ENCODE measurements at regions not wholly inside any gene's neighbourhood (a gene's known extent, or its start where the extent isn't known, plus 50 kb on each side); places are given as distances from the start of the nearest gene placed in this dataset.

- Histone ChIP-seq H3K9me3 (ENCODE audit: control insufficient read depth, low read length) (no peaks in the 10 kb centered on the region), H3K27me3 (ENCODE audit: control insufficient read depth in 1 of 2, insufficient read depth in 2 of 2, low read length in 1 of 2) (no peaks in the 10 kb centered on the region), H3K4me1 (ENCODE audit: control insufficient read depth in 1 of 2, insufficient read depth in 2 of 2, low read length in 2 of 2) (no peaks in the 10 kb centered on the region), H3K27ac (ENCODE audit: low read depth in 1 of 2, low read length in 2 of 2) (no peak overlapping the region), H3K4me3 (ENCODE audit: low read length in 2 of 2) (no peak overlapping the region), H3K36me3 (ENCODE audit: control insufficient read depth in 1 of 2, insufficient read depth in 2 of 2, low read length in 1 of 2) (no peaks in the 10 kb centered on the region)
- ATAC-seq (ENCODE audit: low FRiP score) = no peak
- no peak for DNase-seq
- intact Hi-C loops (cut with DNase I) = no loop called here
Observed at GRCh38 chr12:90303771-90304170, 595.1 kb upstream of the ATP2B1 start.

- ATAC-seq (ENCODE audit: low FRiP score) = no peak
- intact Hi-C loops (cut with DNase I) = no loop called here
- H3K27me3 ChIP-seq (ENCODE audit: control insufficient read depth in 1 of 2, insufficient read depth in 2 of 2, low read length in 1 of 2) = no peaks in the 10 kb centered on the region
- no peak for DNase-seq
- no peak overlapping the region for H3K27ac ChIP-seq (ENCODE audit: low read depth in 1 of 2, low read length in 2 of 2)
- 92 to 97% methylated on average over 1 of the region's 1 CpG for WGBS, 2 donors
- no peaks in the 10 kb centered on the region for H3K4me1 ChIP-seq (ENCODE audit: control insufficient read depth in 1 of 2, insufficient read depth in 2 of 2, low read length in 2 of 2)
- no peaks in the 10 kb centered on the region for H3K9me3 ChIP-seq (ENCODE audit: control insufficient read depth, low read length)
- H3K36me3 ChIP-seq (ENCODE audit: control insufficient read depth in 1 of 2, insufficient read depth in 2 of 2, low read length in 1 of 2) = no peaks in the 10 kb centered on the region
- H3K4me3 ChIP-seq (ENCODE audit: low read length in 2 of 2) = no peak overlapping the region
Observed at GRCh38 chr12:90301561-90302133, 593.0 kb upstream of the ATP2B1 start.

- Histone ChIP-seq H3K27me3 (ENCODE audit: control insufficient read depth in 1 of 2, insufficient read depth in 2 of 2, low read length in 1 of 2) (no peaks in the 10 kb centered on the region), H3K36me3 (ENCODE audit: control insufficient read depth in 1 of 2, insufficient read depth in 2 of 2, low read length in 1 of 2) (no peaks in the 10 kb centered on the region), H3K27ac (ENCODE audit: low read depth in 1 of 2, low read length in 2 of 2) (no peak overlapping the region), H3K4me1 (ENCODE audit: control insufficient read depth in 1 of 2, insufficient read depth in 2 of 2, low read length in 2 of 2) (no peaks in the 10 kb centered on the region), H3K9me3 (ENCODE audit: control insufficient read depth, low read length) (no peaks in the 10 kb centered on the region), H3K4me3 (ENCODE audit: low read length in 2 of 2) (no peak overlapping the region)
- WGBS, 2 donors = 84 to 93% methylated on average over 4 of the region's 4 CpGs
- DNase-seq = no peak
- ATAC-seq (ENCODE audit: low FRiP score) = no peak
- intact Hi-C loops (cut with DNase I) = no loop called here
Observed at GRCh38 chr12:90301095-90301494, 592.5 kb upstream of the ATP2B1 start.

- no peaks in the 10 kb centered on the region for H3K27me3 ChIP-seq (ENCODE audit: control insufficient read depth in 1 of 2, insufficient read depth in 2 of 2, low read length in 1 of 2)
Observed at GRCh38 chr12:90299666-90300065, 591.0 kb upstream of the ATP2B1 start.

GRCh38 chr12:90299121-90299520, 590.5 kb upstream of the ATP2B1 start:
- intact Hi-C loops (cut with DNase I) = no loop called here
- Histone ChIP-seq H3K4me1 (ENCODE audit: control insufficient read depth in 1 of 2, insufficient read depth in 2 of 2, low read length in 2 of 2) (no peaks in the 10 kb centered on the region), H3K36me3 (ENCODE audit: control insufficient read depth in 1 of 2, insufficient read depth in 2 of 2, low read length in 1 of 2) (no peaks in the 10 kb centered on the region), H3K27ac (ENCODE audit: low read depth in 1 of 2, low read length in 2 of 2) (no peak overlapping the region), H3K9me3 (ENCODE audit: control insufficient read depth, low read length) (no peaks in the 10 kb centered on the region), H3K4me3 (ENCODE audit: low read length in 2 of 2) (no peak overlapping the region), H3K27me3 (ENCODE audit: control insufficient read depth in 1 of 2, insufficient read depth in 2 of 2, low read length in 1 of 2) (no peaks in the 10 kb centered on the region)
- DNase-seq = no peak
- WGBS, 2 donors = 34 to 35% methylated on average over 4 of the region's 4 CpGs
- ATAC-seq (ENCODE audit: low FRiP score) = no peak

More at GRCh38 chr12:90299666-90300065, 591.0 kb upstream of the ATP2B1 start:
- H3K4me1 ChIP-seq (ENCODE audit: control insufficient read depth in 1 of 2, insufficient read depth in 2 of 2, low read length in 2 of 2) = no peaks in the 10 kb centered on the region
- ATAC-seq (ENCODE audit: low FRiP score) (no peak), DNase-seq (no peak)
- no peak overlapping the region for H3K4me3 ChIP-seq (ENCODE audit: low read length in 2 of 2)
- intact Hi-C loops (cut with DNase I) = no loop called here
- no peaks in the 10 kb centered on the region for H3K36me3 ChIP-seq (ENCODE audit: control insufficient read depth in 1 of 2, insufficient read depth in 2 of 2, low read length in 1 of 2)
- H3K9me3 ChIP-seq (ENCODE audit: control insufficient read depth, low read length) = no peaks in the 10 kb centered on the region
- no peak overlapping the region for H3K27ac ChIP-seq (ENCODE audit: low read depth in 1 of 2, low read length in 2 of 2)

GRCh38 chr12:90298289-90298948, 589.8 kb upstream of the ATP2B1 start:
- intact Hi-C loops (cut with DNase I) = no loop called here
- ATAC-seq (ENCODE audit: low FRiP score) (no peak), DNase-seq (no peak)
- H3K4me1 ChIP-seq (ENCODE audit: control insufficient read depth in 1 of 2, insufficient read depth in 2 of 2, low read length in 2 of 2) = no peaks in the 10 kb centered on the region
- H3K27ac ChIP-seq (ENCODE audit: low read depth in 1 of 2, low read length in 2 of 2) = no peak overlapping the region
- 89 to 92% methylated on average over 2 of the region's 2 CpGs for WGBS, 2 donors
- no peaks in the 10 kb centered on the region for H3K36me3 ChIP-seq (ENCODE audit: control insufficient read depth in 1 of 2, insufficient read depth in 2 of 2, low read length in 1 of 2)
- no peaks in the 10 kb centered on the region for H3K27me3 ChIP-seq (ENCODE audit: control insufficient read depth in 1 of 2, insufficient read depth in 2 of 2, low read length in 1 of 2)
- H3K9me3 ChIP-seq (ENCODE audit: control insufficient read depth, low read length) = no peaks in the 10 kb centered on the region
- H3K4me3 ChIP-seq (ENCODE audit: low read length in 2 of 2) = no peak overlapping the region

GRCh38 chr12:90295858-90296257, 587.2 kb upstream of the ATP2B1 start:
- no peak for DNase-seq
- Histone ChIP-seq H3K4me1 (ENCODE audit: control insufficient read depth in 1 of 2, insufficient read depth in 2 of 2, low read length in 2 of 2) (no peaks in the 10 kb centered on the region), H3K4me3 (ENCODE audit: low read length in 2 of 2) (no peak overlapping the region), H3K27ac (ENCODE audit: low read depth in 1 of 2, low read length in 2 of 2) (no peak overlapping the region), H3K27me3 (ENCODE audit: control insufficient read depth in 1 of 2, insufficient read depth in 2 of 2, low read length in 1 of 2) (no peaks in the 10 kb centered on the region), H3K36me3 (ENCODE audit: control insufficient read depth in 1 of 2, insufficient read depth in 2 of 2, low read length in 1 of 2) (no peaks in the 10 kb centered on the region), H3K9me3 (ENCODE audit: control insufficient read depth, low read length) (no peaks in the 10 kb centered on the region)
- no peak for ATAC-seq (ENCODE audit: low FRiP score)
- 91 to 100% methylated on average over 2 of the region's 2 CpGs for WGBS, 2 donors
- intact Hi-C loops (cut with DNase I) = no loop called here

GRCh38 chr12:90292183-90292582, 583.5 kb upstream of the ATP2B1 start:
- Histone ChIP-seq H3K9me3 (ENCODE audit: control insufficient read depth, low read length) (no peaks in the 10 kb centered on the region), H3K27ac (ENCODE audit: low read depth in 1 of 2, low read length in 2 of 2) (no peak overlapping the region), H3K4me3 (ENCODE audit: low read length in 2 of 2) (no peak overlapping the region), H3K27me3 (ENCODE audit: control insufficient read depth in 1 of 2, insufficient read depth in 2 of 2, low read length in 1 of 2) (no peaks in the 10 kb centered on the region), H3K36me3 (ENCODE audit: control insufficient read depth in 1 of 2, insufficient read depth in 2 of 2, low read length in 1 of 2) (no peaks in the 10 kb centered on the region), H3K4me1 (ENCODE audit: control insufficient read depth in 1 of 2, insufficient read depth in 2 of 2, low read length in 2 of 2) (no peaks in the 10 kb centered on the region)
- intact Hi-C loops (cut with DNase I) = no loop called here
- DNase-seq (no peak), ATAC-seq (ENCODE audit: low FRiP score) (no peak)
- WGBS, 2 donors = 49 to 51% methylated on average over 4 of the region's 4 CpGs
